Liver (tissue), 3 donors: ENCODE measurements at regions not wholly inside any gene's neighbourhood (a gene's known extent, or its start where the extent isn't known, plus 50 kb on each side); places are given as distances from the start of the nearest gene placed in this dataset.

ENCODE experiments used
- CTCF ChIP-seq: fragments of 150-350 bp; IDR thresholded peaks from 2 replicates; pipeline ENCODE4 v1.5.1; 2017; ENCODE audit warnings: improper control_type of control experiment, low read depth, low read length; ENCODE audit not compliant: missing input control
- EGR1 ChIP-seq, 2 donors: IDR thresholded peaks; 2 replicates each; pipeline ENCODE4 v1.6.1; 2016 to 2018; ENCODE audit warnings: antibody characterized with exemption in 2 of 2, low read depth in 2 of 2
- FOXA1 ChIP-seq: IDR thresholded peaks from 2 replicates; pipeline ENCODE4 v1.6.1; 2016; ENCODE audit warnings: antibody characterized with exemption
- GABPA ChIP-seq, 2 donors: IDR thresholded peaks in 1 of 2; conservative IDR thresholded peaks in 1 of 2; 2 replicates each; pipeline ENCODE4 v1.6.1; 2016; ENCODE audit warnings: antibody characterized with exemption in 2 of 2, mild to moderate bottlenecking in 1 of 2, moderate library complexity in 1 of 2
- MAX ChIP-seq: IDR thresholded peaks from 2 replicates; pipeline ENCODE4 v1.6.1; 2016; ENCODE audit warnings: antibody characterized with exemption
- NR2F2 ChIP-seq: IDR thresholded peaks from 2 replicates; pipeline ENCODE4 v1.6.1; 2016; ENCODE audit warnings: antibody characterized with exemption
- RAD21 ChIP-seq, 2 donors: IDR thresholded peaks; 2 replicates each; pipeline ENCODE4 v1.6.1; 2016; ENCODE audit warnings: antibody characterized with exemption in 2 of 2, mild to moderate bottlenecking in 2 of 2
- RXRA ChIP-seq, 2 donors: IDR thresholded peaks; 2 replicates each; pipeline ENCODE4 v1.6.1; 2017 to 2018; ENCODE audit warnings: antibody characterized with exemption in 2 of 2, mild to moderate bottlenecking in 1 of 2
- SP1 ChIP-seq: IDR thresholded peaks from 2 replicates; pipeline ENCODE4 v1.6.1; 2018; ENCODE audit warnings: antibody characterized with exemption, mild to moderate bottlenecking
- TAF1 ChIP-seq: conservative IDR thresholded peaks from 2 replicates; pipeline ENCODE4 v1.6.1; 2016; ENCODE audit warnings: antibody characterized with exemption, mild to moderate bottlenecking
- ZBTB33 ChIP-seq: IDR thresholded peaks from 2 replicates; pipeline ENCODE4 v1.6.1; 2016; ENCODE audit warnings: antibody characterized with exemption
- donor health status: healthy.
- donor health status: healthy.

- TF ChIP-seq CTCF (no peak), EGR1 (IDR thresholded peaks at IDR 0.05; ENCODE audit: low read depth in 2 of 2) (no peak), MAX (no peak), ZBTB33 (no peak), RAD21 (IDR thresholded peaks at IDR 0.05) (no peak), SP1 (no peak), GABPA (IDR thresholded peaks at IDR 0.05 in 1 of 2, conservative IDR thresholded peaks at IDR 0.05 in 1 of 2) (no peak), FOXA1 (no peak), RXRA (IDR thresholded peaks at IDR 0.05) (no peak), NR2F2 (no peak), TAF1 (no peak)
These were observed 139.0 kb downstream of the IRX1 start for GRCh38 chr5:3734632-3735031.
